CD4-positive, CD25-positive, alpha-beta regulatory T cell (primary cell): ENCODE measurements at regions not wholly inside any gene's neighbourhood (a gene's known extent, or its start where the extent isn't known, plus 50 kb on each side); places are given as distances from the start of the nearest gene placed in this dataset.
A peak's percentile ranks its signal among the peaks of the same experiment; 100 is the strongest.
"Not testable (repeated sequence)": the region's sequence is repeated elsewhere in the genome, so short reads cannot be mapped to it uniquely, and the experiment has no call there.

ENCODE experiments used
- ATAC-seq, 2 donors: fragments of 150-1000 bp; cut with Tn5 transposase; one replicate each; pipeline ENCODE4 v1.10.0; 2021; ENCODE audit warnings: low read depth in 2 of 2, moderate number of reproducible peaks in 2 of 2, moderate library complexity in 1 of 2
- DNase-seq, 3 donors: peaks; one replicate each; pipeline versions ENCODE4 v3.0.0 to v3.0.0-alpha.2; 2012 to 2022; ENCODE audit warnings: mixed read lengths in 1 of 3
- H3K27ac ChIP-seq: one replicate; pipeline ENCODE4 v1.7.0; 2013; ENCODE audit warnings: mild to moderate bottlenecking, low read length; ENCODE audit not compliant: insufficient read depth, poor library complexity, severe bottlenecking
- H3K27me3 ChIP-seq: one replicate; pipeline ENCODE4 v1.7.0; 2013; ENCODE audit warnings: low read length; ENCODE audit not compliant: control insufficient read depth, insufficient read depth
- H3K36me3 ChIP-seq: one replicate; pipeline ENCODE4 v1.7.0; 2013; ENCODE audit warnings: mild to moderate bottlenecking, low read length, moderate library complexity; ENCODE audit not compliant: control insufficient read depth, insufficient read depth
- H3K4me1 ChIP-seq: 2 replicates; pipeline ENCODE4 v1.7.0; 2013; ENCODE audit warnings: mild to moderate bottlenecking, low read length; ENCODE audit not compliant: insufficient read depth, control insufficient read depth, poor library complexity, severe bottlenecking
- H3K4me3 ChIP-seq: one replicate; pipeline ENCODE4 v1.7.0; 2013; ENCODE audit warnings: low read depth, mild to moderate bottlenecking, low read length, moderate library complexity
- H3K9me3 ChIP-seq, 2 experiments: 1 replicate in 1 of 2; 2 replicates in 1 of 2; pipeline ENCODE4 v1.7.0; 2013; ENCODE audit warnings: low read length in 2 of 2, mild to moderate bottlenecking in 1 of 2, moderate library complexity in 1 of 2; ENCODE audit not compliant: control insufficient read depth in 2 of 2
- H3K27ac Mint-ChIP-seq, 3 donors: one replicate each; pipeline ENCODE4 v1.8.0; 2020 to 2022; ENCODE audit warnings: mild to moderate bottlenecking in 3 of 3, mixed read lengths in 3 of 3, moderate library complexity in 2 of 3
- H3K27me3 Mint-ChIP-seq: one replicate; pipeline ENCODE4 v1.8.0; 2022; ENCODE audit warnings: mild to moderate bottlenecking, mixed read lengths
- H3K36me3 Mint-ChIP-seq: one replicate; pipeline ENCODE4 v1.8.0; 2020; ENCODE audit warnings: mixed read lengths
- H3K4me1 Mint-ChIP-seq, 4 donors: one replicate each; pipeline ENCODE4 v1.8.0; 2020 to 2022; ENCODE audit warnings: mixed read lengths in 4 of 4, mild to moderate bottlenecking in 1 of 4
- H3K4me3 Mint-ChIP-seq, 4 donors: one replicate each; pipeline ENCODE4 v1.8.0; 2020 to 2022; ENCODE audit warnings: mild to moderate bottlenecking in 4 of 4, mixed read lengths in 4 of 4, moderate library complexity in 3 of 4
- H3K9me3 Mint-ChIP-seq, 7 donors: one replicate each; pipeline ENCODE4 v1.8.0; 2020 to 2022; ENCODE audit warnings: mixed read lengths in 7 of 7, mild to moderate bottlenecking in 3 of 7, moderate library complexity in 2 of 7

GRCh38 chr2:111380733-111381439 lies 260.2 kb downstream of the BCL2L11 start:
- H3K36me3 Mint-ChIP-seq, H3K4me3 ChIP-seq, H3K4me1 ChIP-seq, H3K36me3 ChIP-seq, H3K9me3 ChIP-seq, H3K4me1 Mint-ChIP-seq, H3K4me3 Mint-ChIP-seq, H3K9me3 Mint-ChIP-seq, H3K27me3 Mint-ChIP-seq, H3K27ac ChIP-seq, H3K27me3 ChIP-seq: not testable (repeated sequence)
- DNase-seq (peak in 1 of 3 donors; percentile 12), ATAC-seq (peak; percentile 69 to 78)
- H3K27ac Mint-ChIP-seq: peak overlapping the region in 2 of 3 donors; percentile 71 to 85

DNA sequence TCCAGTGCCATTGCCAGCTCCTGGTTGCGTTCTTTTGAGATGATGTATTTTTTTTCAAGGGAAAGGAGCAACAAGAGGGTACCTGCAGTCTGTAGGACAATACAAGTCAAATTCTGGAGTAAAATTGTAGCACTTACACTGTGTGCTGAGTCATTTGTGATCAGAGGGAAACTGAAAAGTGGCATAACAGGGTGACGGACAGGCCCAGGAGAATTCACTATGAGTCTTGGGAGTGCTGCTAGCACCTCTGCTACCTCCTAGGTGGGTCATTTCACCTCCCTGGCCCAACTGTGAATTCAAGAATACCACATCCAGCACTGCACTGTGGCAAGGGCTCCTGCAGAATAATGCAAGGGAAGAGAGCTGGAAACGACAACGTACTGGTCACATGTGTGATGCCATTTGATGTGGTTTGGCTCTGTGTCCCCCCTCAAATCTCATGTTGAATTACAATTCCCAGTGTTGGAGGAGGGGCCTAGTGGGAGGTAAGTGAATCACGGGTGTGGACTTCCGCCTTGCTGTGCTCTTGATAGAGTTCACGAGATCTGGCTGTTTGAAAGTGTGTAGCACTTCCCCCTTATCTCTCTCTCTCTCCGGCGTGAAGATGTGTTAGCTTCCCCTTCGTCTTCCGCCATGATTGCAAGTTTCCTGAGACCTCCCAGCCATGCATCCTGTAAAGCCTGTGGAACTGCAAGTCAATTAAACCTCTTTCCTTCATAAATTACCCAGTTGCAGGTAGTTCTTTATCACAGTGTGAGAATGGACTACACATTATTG lies 261.0 kb downstream of the BCL2L11 start:
- H3K27ac ChIP-seq, DNase-seq, H3K36me3 ChIP-seq, H3K27me3 Mint-ChIP-seq, H3K9me3 ChIP-seq, H3K4me1 Mint-ChIP-seq, H3K27me3 ChIP-seq, H3K4me3 Mint-ChIP-seq, H3K9me3 Mint-ChIP-seq, ATAC-seq, H3K4me1 ChIP-seq, H3K36me3 Mint-ChIP-seq, H3K4me3 ChIP-seq: not testable (repeated sequence)
- peak overlapping the region in 1 of 3 donors; percentile 71 for H3K27ac Mint-ChIP-seq

- not testable (repeated sequence) for H3K4me1 Mint-ChIP-seq, ATAC-seq, H3K36me3 Mint-ChIP-seq, H3K27me3 ChIP-seq, H3K27me3 Mint-ChIP-seq, H3K27ac Mint-ChIP-seq, H3K4me3 Mint-ChIP-seq, H3K9me3 ChIP-seq, H3K9me3 Mint-ChIP-seq, H3K4me3 ChIP-seq, H3K27ac ChIP-seq, DNase-seq, H3K4me1 ChIP-seq, H3K36me3 ChIP-seq
These were observed 261.8 kb downstream of the BCL2L11 start for GRCh38 chr2:111382507-111382906.

GRCh38 chr2:111383311-111383710 lies 262.6 kb downstream of the BCL2L11 start:
- not testable (repeated sequence) for H3K4me1 Mint-ChIP-seq, H3K4me3 Mint-ChIP-seq, H3K9me3 Mint-ChIP-seq, H3K4me3 ChIP-seq, H3K27ac Mint-ChIP-seq, DNase-seq, H3K27ac ChIP-seq, H3K36me3 ChIP-seq, H3K27me3 ChIP-seq, H3K27me3 Mint-ChIP-seq, ATAC-seq, H3K36me3 Mint-ChIP-seq, H3K4me1 ChIP-seq, H3K9me3 ChIP-seq

GRCh38 chr2:111385226-111385957 lies 264.7 kb downstream of the BCL2L11 start:
- peak overlapping the region in 1 of 3 donors; percentile 77 for H3K27ac Mint-ChIP-seq
- H3K4me3 ChIP-seq, H3K4me3 Mint-ChIP-seq, H3K27me3 ChIP-seq, H3K36me3 Mint-ChIP-seq, H3K9me3 ChIP-seq, H3K4me1 ChIP-seq, H3K27ac ChIP-seq, H3K36me3 ChIP-seq, H3K27me3 Mint-ChIP-seq, H3K4me1 Mint-ChIP-seq, ATAC-seq, DNase-seq, H3K9me3 Mint-ChIP-seq: not testable (repeated sequence)

GRCh38 chr2:111390605-111391004 lies 269.9 kb downstream of the BCL2L11 start:
- not testable (repeated sequence) for H3K36me3 Mint-ChIP-seq, H3K27me3 Mint-ChIP-seq, H3K27ac ChIP-seq, H3K9me3 ChIP-seq, H3K9me3 Mint-ChIP-seq, H3K4me3 Mint-ChIP-seq, H3K27me3 ChIP-seq, ATAC-seq, H3K4me1 ChIP-seq, DNase-seq, H3K4me3 ChIP-seq, H3K4me1 Mint-ChIP-seq, H3K27ac Mint-ChIP-seq, H3K36me3 ChIP-seq

DNA sequence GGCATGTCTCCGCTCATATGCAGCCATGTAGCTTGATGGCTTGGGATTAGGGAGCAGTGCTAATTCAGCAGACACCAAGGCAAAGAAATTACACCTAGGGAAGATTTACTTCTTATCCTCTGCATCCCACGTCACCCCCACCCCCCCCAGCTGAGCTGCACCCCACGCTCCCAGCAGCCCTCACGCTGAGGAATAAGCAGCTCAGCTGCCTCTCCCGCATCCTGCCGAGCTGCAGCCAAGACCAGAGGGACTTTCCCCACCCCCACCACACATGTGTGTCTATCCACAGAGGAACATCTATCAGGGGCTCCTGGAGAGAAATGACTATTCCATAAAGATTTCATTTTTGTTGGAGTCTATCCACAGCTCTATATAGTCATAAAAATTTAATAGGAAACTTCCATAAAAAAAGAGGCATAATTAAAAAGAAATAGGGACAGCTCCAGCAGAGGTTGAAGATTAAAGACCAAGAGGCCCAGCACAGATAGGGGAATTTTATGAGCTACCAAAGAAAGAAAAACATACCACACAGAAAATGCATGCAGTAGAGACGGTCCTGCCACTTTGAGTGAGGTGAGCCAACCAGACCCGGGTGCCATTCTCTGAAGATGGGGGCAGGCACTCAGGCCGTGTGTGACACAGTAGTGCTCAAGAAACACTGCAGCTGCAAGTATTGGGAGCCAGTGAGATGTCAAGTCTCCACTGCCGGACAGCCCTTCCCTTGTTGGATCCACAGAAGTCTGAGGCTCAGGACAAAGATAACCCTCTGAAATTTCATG lies 274.8 kb downstream of the BCL2L11 start:
- H3K27ac Mint-ChIP-seq, H3K36me3 ChIP-seq, H3K9me3 Mint-ChIP-seq, H3K27me3 Mint-ChIP-seq, H3K4me3 Mint-ChIP-seq, H3K4me1 Mint-ChIP-seq, H3K36me3 Mint-ChIP-seq, H3K4me1 ChIP-seq, H3K4me3 ChIP-seq, H3K27ac ChIP-seq, H3K27me3 ChIP-seq, H3K9me3 ChIP-seq: not testable (repeated sequence)
- DNase-seq (peak in 1 of 3 donors; percentile 60), ATAC-seq (peak; percentile 53 to 73)
